A549 (cell line): ENCODE measurements at regions not wholly inside any gene's neighbourhood (a gene's known extent, or its start where the extent isn't known, plus 50 kb on each side); places are given as distances from the start of the nearest gene placed in this dataset.

Source experiments
- CHD4 ChIP-seq: fragments of 200-600 bp; sonication (generic); IDR thresholded peaks from 2 replicates; pipeline ENCODE4 v1.6.1; 2016; ENCODE audit warnings: antibody characterized with exemption, mild to moderate bottlenecking, borderline replicate concordance
- KDM5A ChIP-seq: fragments of 200-600 bp; sonication (generic); IDR thresholded peaks from 2 replicates; pipeline ENCODE4 v1.6.1; 2016; ENCODE audit warnings: antibody characterized with exemption, mild to moderate bottlenecking
- ZC3H11A ChIP-seq: fragments of 450-650 bp; IDR thresholded peaks from 2 replicates; pipeline ENCODE4 v1.6.1; 2014; ENCODE audit warnings: antibody characterized with exemption, mild to moderate bottlenecking
- TF ChIP-seq, protein P1 (sequence below): fragments of >200 bp; sonication (Bioruptor Twin); formaldehyde crosslinking; IDR thresholded peaks from 3 replicates; pipeline ENCODE4 v1.5.1; 2016

DNA sequence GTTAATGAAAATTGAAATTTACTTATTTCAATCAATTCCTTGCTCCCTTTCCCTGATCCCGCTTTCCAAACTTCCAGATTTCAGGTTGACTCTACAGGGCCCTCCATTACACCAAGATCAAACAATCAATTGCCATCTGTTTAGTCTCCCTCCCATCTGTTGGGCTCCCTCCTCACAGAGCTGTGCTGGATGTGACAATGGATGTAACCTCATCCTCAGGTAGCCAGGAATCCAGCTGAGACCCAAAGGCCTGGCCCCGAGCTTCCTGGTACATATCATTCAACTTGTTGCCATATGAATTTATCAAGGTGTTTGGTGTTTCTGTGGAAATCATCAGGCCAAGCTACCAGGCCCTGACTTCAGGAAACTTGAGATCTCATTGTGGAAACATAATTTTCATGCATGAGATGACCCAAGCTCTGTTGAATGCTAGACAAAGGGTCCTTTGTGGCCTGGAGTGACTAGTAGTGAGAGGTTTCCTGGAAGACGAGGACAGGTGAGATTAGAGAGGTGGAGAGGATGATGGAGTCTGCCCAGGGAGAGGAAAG is 148.6 kb upstream of the PDE1C start:
- TF ChIP-seq CHD4 (no peak), KDM5A (no peak), ZC3H11A (no peak)
- TF ChIP-seq, protein P1, sequence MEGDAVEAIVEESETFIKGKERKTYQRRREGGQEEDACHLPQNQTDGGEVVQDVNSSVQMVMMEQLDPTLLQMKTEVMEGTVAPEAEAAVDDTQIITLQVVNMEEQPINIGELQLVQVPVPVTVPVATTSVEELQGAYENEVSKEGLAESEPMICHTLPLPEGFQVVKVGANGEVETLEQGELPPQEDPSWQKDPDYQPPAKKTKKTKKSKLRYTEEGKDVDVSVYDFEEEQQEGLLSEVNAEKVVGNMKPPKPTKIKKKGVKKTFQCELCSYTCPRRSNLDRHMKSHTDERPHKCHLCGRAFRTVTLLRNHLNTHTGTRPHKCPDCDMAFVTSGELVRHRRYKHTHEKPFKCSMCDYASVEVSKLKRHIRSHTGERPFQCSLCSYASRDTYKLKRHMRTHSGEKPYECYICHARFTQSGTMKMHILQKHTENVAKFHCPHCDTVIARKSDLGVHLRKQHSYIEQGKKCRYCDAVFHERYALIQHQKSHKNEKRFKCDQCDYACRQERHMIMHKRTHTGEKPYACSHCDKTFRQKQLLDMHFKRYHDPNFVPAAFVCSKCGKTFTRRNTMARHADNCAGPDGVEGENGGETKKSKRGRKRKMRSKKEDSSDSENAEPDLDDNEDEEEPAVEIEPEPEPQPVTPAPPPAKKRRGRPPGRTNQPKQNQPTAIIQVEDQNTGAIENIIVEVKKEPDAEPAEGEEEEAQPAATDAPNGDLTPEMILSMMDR, result no peak
